ENCODE measurements at regions not wholly inside any gene's neighbourhood (a gene's known extent, or its start where the extent isn't known, plus 50 kb on each side); places are given as distances from the start of the nearest gene placed in this dataset.

DNA sequence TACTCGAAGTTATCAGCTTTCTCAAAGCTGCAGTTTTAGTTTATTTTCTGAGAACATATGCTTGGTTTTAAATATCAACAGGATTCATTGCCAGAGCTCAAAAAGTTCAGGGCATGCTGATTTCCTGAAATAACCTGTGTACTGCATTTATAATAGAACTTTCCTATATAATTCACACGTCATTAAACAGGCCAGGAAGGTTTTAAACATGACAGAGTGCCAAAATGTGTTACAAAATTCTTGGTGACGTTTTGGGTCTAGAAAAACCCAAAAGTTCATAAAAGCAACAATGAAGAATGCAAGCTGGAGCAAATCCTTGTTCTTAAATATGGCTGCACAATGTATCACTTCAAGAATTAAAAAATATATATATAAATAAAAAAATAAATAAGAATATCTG, 1139.1 kb downstream of the CDH11 start:
- DNase-seq: no peak

DNA sequence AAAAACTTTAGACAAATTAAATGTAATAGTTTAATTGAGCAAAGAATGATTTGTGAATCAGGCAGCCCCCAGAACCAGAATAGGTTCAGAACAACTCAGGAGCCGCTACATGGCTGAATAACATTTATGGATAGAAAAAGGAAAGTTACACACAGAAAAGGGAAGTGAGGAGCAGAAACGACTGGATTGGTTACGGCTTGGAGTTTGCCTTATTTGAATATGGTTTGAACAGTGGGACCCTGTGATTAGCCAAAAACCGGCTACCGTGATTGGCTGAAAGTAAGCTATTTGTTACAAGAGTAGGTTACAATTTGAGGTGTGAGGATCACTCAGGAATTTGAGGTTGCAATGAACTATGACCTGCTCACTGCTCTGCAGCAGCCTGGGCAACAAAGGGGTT, 1139.8 kb downstream of the CDH11 start:
- DNase-seq: no peak

DNA sequence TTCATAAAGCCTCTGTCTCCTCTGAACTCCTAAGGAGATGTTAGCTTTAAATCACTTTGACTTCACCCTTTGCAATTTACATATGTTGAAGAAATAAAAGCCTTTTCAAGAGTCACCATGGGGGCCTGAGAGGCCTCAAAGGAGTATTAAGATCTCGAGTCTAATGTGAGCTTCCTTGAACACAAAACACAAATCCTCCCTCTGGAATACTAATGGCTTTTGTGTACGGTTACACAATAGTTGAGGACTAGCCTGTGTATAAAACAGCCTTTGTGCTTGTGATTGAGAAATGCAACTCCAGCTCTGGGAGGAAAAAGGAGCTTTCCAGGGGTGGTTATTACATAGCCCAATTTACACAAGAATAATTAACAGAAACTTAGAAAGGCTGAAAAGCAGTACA, 1140.2 kb downstream of the CDH11 start:
- DNase-seq: no peak

DNA sequence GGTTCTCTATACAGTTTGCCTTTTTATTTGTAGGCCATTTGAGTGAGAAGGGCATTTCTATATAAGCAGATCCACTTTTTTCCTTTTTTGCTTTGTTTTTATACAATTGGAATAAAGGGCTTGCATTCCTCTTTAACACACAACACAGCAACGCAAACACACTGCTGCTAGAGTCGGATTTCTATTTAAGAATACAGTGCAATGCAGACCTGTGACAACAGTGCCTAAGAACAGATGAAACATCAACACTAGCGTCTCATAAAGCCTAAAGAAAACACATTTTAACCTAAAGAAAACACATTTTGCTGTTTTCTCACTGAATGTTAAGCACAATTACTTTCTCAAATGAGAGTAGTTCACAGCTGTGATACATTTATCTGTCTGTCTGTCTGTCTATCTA, 1141.1 kb downstream of the CDH11 start:
- DNase-seq: no peak

DNA sequence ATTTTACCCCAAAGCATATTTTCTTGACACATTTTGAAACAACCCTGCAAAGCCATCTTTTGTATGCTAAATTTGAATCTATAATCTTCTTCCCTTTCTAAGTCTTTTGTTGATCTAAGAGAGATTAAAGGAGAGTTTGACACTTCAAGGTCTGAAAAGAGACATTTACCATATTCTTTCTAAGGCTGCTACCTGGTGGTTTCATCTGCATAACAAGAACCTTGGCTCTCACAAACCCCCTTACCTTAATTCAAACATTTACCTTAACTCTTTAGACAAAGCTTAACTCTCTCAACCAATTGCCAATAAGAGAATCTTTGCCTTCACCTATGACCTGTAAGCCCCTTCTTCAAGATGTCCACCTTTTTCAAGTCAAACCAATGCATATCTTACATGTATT, 1143.6 kb downstream of the CDH11 start:
- DNase-seq: no peak

DNA sequence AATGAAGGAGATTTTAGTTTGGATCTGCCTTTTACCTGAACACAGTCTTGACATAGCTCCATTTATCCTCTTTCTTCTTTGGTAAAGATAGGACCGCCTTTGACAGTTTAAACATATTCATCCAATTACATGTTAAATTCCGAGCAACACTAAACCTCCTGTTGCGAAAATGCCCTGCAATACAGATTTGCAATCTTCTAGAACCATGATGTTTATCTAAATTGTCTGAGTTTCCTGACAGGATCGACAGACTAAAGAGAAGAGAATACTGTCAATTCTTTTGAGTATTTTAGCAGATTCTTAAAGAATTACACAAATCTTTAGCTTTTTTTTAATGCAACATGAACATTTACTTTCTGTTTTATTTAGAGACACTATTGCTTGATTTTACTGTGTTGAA, 1145.5 kb downstream of the CDH11 start:
- DNase-seq: no peak

DNA sequence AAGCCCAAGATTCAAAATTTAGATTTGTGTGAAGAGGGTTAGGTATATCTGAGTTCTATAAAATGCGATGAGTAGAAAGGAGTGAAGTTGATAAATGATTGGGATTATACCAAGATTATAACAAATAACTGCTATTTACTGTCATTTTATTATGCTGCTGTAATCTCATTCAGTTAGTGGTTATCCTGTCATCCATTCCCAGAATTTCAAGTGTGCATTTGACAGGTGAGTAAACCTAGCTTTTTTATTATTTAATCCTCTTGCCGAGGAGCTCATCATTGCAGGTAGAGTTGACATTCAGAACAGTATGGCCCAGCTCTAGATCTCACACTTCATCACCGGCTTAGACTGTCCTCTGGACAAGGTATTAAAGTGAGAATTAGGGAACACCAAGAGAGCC, 1146.2 kb downstream of the CDH11 start:
- no peak for DNase-seq

DNA sequence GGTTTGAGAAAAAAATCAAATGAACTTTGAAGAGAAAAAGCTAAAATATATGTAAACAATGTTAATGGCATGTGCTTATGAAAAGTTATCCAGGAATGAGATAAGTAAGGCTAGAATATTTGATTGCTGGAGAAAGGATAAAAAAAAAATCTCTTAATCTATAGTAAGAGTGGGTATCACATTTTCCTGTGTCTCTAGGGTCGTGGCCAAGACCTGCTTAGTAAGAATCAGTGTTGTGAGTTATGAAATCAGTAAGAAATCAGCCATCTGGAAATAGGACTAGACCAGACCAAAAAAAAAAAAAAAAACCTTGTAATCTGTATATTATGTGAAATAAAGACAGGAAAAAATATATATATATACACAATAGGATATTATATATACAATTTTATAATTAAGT, 1153.9 kb downstream of the CDH11 start:
- DNase-seq: no peak

DNA sequence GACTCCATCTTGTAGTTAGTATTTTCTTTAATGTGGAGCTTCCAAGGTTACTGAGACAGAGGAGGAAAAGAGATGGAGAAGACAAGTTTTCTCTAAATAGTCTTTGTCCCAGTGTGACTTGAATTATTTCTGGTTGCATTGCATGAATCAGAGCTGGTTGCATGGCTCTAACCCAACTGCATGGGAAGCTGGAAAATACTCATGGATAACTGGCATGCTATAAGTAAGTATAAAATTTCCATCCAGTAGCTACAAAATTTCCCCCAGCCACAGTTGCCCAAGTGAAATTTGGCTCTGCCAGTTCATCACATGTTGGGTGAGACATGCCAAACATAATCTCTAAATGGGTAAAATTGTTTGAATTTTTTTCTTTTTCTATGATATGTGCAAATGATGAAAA, 1161.5 kb downstream of the CDH11 start:
- no peak for DNase-seq

DNA sequence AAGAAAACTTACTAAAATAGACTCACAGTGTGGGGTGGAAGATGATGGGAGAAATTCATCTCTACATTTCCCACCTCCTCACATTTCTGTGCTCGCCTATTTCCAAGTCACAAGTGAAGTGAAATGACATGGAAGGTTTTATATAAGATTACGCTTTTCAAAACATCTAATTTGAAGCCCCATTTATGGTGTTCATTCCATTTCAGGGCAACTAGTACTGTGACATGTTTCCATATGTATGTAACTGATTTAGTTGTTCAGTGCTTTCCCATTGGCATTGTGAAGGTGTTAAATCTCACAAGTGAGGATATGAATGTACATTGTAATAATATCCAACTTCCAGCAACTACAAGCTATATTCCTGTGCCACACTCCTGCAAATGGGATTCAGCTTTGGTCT, 1174.8 kb downstream of the CDH11 start:
- no peak for DNase-seq

DNA sequence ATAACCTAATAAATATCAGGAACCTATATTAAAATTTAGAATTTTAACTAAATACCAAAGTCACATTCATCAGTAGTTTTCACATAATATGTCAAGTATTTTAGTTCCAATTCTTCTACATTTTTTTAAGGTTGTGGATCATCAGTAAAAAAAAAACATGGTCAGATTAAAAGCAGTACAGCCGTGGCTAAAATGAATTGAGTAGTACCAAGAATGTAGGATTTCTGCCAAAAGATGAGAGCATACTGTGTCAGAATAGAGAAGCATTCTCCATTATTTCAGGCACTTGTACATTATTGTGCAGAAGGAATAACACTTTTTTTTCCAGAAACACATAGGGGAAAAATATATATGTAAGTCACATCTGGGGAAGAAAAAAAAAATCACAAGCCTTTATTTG, 1176.1 kb downstream of the CDH11 start:
- DNase-seq: no peak

DNA sequence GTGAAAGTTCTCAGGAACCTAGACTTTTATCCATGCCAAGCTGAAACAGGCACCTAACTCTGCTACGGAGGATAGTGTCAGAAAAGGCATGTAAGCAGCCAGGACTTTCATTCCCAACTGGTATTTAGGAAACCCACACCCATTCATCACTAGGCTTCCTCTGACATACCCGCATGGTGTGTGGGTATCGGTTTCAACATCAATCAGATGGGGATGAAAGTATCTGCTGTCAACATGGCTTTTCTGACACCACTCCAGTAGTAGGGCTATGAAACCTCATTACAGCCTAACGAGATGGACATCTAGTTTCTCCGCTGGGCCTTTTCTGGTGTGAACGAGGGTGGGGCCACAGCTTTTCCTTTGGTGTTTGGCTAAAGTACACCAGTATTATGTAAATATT, 1178.3 kb downstream of the CDH11 start:
- no peak for DNase-seq

DNA sequence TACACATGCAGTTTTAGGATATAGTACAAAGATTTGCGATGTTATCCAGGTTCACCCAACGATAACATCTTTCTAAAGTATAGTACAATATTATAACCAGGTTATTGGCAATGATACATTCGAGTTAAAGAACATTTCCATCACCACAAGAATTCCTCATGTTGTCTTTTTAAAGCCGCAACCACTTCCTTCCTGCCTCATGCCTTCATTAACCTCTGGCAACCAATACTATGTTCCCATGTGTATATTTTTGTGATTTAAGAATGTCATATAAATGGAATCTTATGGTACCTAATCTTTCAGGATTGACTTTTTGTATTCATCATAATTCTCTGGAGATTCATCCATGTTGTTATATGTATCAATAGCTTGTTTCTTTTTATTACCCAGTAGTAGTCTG, 1183.2 kb downstream of the CDH11 start:
- no peak for DNase-seq

DNA sequence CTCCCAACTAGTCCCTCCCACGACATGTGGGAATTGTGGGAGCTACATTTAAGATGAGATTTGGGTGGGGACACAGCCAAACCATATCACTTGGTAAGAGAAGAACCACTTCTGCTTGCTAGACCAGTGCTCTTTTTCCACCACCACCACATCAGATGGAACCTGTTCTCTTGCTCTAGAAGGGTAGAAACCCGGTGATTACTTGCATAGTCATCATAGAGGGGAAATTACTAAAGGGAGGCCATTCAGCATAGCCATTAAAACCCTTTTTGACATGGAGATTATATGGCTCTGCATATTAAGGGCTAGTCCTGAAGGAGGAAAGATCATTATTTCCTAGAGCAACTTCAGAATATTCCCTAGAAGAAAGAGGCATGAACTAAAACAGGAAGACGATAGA, 1188.0 kb downstream of the CDH11 start:
- no peak for DNase-seq

DNA sequence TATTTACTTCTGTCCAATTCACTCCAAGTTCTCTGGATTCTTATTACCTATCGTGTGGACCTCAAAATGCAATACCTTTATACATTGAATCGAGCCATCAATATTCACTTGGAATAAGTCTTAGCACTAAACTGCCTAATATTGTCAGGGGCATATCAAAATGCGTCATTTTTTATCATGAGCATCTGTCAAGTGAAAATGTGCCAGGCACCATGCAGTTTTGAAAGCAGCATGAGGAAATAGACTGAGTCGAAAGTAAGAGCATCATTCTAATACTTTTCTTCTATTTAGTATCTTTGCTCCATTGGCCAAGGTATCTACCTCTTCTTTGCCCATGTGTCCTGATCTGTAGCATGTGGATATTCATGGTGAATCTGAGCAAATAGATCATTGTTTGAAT, 1193.4 kb downstream of the CDH11 start:
- no peak for DNase-seq

DNA sequence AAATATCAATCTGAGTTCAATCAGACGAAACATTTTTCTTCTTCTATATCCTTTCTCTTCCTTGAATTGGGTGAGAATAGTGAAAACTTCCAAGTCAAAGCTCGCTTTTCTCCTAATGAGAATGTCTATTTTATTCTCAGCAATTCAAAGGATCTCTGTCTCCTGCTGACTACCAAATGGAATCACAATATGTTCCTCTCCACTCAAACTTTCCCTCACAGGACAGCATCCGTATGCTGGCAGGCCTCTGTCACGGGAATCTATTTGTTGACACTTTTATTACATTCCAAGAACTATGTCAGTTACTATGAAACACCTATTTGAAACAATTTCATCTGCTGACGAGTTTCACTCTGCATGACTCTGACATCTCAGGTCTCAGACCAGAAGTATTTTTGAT, 1196.6 kb downstream of the CDH11 start:
- DNase-seq: no peak

DNA sequence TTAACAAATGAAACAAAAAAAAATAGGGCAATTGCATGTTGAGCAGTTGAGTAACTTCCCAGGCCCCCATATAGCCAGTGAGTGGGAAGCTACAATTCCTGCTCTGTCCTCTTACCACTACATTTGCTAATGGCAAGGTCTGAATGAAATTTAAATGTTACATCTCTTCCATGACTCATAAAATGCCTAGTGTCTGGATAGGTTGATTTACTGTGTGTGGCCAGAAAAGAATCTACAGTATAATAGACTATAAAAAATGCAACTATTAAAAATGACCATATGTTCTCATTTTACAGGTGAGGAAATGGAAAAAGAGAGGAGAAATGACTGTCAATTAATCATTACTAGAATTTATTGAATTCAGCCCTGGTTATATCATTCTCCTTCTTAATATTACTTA, 1199.3 kb downstream of the CDH11 start:
- DNase-seq: no peak

DNA sequence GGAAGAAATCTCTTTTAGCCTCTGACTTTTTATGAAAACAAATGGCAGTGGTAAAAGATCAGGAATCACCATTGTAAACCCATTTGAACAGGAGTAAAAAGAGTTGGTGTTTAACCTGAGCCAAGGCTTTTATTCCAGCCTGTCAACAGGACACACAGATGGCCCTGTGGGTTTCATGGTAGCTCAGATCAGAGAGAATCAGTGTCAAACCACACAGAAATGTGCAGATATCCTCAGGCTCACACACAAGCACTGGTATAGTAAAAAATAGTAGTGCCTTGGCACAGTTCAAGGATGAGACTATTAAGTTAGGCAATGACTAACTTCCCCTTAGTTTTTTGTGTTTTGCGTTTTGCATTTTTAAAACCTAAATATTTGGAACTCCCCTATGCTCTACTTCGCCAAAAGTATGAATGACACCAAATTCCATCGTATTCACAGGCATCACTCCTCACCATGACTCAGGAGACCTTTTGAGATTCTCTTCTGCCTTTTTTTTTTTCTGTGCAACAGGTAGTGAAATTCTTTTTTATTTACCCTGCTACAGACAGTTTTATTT, 1200.0 kb downstream of the CDH11 start:
- DNase-seq: no peak

DNA sequence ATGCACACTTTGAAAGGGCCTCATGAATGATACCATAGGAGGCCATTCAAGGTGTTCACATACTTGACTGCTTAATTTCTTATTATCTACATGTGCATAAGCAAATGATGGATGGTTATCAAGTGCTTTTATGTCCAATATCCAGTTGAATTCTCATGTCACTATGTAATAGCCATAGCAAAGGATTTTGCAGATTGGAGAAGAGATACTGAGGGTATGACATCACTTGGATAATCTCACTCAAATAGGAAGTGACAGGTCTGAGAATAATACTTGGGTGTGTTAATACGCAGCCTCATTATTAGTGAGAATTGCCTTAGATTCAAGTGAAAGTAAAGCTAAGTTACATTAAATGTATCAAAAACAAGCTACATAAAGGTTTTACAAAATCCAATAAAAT, 1208.6 kb downstream of the CDH11 start:
- DNase-seq: no peak

DNA sequence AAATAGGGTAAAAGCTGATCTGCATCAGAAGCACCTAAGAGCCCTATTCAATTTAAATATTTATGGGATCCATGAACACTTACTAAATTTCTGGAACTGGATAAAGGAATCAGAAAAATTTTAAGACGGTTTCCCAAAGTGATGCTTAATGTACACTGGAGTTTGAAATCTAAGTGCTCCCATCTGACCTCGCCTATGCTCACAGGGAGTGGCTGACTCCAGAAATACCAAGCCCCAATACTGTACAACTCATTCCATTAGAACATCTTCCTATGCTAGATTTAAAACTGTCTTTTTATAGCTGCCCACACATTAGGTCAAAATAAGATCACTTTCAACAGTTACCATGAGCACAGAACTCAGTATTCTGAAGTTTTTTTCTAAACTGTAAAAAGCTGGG, 1214.6 kb downstream of the CDH11 start:
- DNase-seq: no peak

DNA sequence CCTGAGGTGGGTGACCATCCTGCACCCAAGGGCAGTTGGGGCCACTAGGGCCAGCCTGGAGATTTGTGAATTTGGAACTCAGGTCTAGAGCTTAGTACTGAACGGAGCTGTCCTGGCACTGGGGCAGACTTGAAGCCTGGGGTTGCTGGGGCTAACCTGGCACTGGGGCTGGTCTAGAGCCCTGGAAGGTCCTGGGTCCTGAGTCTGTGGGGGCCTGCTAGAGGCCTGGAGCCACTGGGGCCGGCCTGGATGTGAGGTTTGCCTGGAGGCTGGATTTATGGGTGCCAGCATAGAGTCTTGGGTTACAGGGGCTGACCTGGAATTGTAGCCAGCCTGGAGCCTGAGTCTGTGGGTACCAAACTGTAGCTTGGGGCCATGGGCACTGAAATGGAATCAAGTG, 1216.9 kb downstream of the CDH11 start:
- DNase-seq: no peak

DNA sequence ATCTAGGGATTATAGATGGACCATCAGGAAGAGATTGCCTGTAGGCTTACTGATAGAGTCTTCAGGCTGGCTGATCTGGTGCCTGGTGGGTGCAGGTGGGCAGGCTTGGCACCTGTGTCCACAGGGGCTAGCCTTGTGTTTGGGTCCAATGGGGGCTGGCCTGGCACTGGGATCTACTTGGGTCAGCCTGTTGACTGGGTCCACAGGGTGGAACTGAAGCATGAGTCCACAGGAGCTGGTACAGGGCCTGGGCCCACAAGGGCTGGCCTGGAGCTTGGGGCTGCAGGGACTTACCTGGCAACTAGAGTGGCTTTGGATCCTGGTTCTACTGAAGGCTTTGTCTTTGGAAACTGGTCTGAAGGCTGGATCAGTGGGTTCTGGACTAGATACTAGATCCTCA, 1217.7 kb downstream of the CDH11 start:
- DNase-seq: no peak

DNA sequence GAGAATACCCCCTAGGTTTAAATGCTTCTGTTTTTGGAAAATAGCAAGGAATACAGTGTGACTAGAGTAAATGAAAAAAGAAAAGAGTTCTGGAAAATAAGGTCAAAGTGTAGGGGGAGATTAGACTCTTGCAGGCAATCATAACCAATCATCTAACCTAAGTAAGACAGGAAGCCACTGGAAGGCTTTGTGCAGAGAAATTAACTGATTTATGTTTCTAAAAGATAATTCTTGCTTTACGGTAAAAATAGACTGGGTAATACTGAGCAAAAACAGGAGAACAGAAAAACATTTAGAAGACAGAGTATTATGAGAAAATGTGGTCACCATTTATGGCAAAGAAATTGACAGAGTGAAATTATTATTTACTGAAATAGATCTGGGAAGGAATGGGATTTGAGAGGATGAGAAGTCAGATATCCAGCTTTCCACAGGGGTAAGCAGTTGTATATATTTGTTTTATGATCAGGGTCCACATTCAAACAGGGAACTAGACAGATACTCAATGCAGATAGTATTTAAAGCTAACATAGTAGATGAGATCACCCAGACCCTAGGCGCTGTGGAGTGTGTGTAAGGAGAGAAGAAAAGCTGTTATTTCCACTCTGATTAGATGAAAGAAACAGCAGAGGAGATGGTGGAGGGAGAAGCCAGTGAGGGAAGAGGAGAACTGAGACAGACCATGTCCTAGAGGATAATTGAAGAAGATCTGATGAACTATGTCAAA, 1225.3 kb downstream of the CDH11 start:
- DNase-seq: no peak

DNA sequence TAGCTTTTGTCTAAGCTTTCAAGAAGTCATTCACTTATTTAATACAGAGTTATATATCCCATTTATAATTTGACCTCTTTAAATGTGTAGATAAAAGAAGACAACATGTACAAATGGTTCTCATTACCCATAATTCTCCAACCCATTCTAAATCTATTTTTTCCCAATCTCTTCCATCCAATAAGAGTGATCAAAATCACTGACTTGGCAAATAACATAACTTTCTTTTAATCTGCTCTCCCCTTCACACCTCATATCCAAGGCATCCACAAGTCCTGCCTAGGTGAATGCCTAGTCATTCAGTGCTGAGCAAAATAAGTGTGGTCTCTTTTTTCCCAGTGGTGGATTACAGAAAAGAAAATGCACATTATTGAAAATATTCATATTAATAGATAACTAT, 1231.1 kb downstream of the CDH11 start:
- no peak for DNase-seq

DNA sequence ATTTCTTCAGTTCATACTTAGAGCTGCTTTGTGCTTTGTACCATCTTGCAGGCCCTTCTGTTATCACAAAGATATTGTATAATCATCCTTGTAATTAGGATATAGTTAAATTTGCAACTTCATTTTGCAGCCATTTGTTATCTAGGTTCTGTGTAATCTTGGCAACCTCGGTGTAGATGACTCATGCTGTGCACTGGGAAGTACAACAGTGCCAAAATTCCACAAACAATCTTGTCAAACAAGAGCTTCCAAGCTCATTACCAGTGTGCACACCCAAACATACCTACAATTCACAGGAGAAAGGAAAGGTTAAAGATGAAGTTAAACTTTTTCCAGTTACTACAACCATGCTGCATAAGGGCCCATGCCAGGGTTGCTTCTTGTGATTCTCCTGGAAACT, 1231.8 kb downstream of the CDH11 start:
- DNase-seq: no peak

All from SHP77 treated with DMSO at 0.1 percent for 48 hours (cell line).